Activated CD4-positive, CD25-positive, alpha-beta regulatory T cell treated with anti-CD3 and anti-CD28 coated beads, Interleukin-2, amount 50 U/mL, for 24 hours (primary cell): ENCODE measurements at regions not wholly inside any gene's neighbourhood (a gene's known extent, or its start where the extent isn't known, plus 50 kb on each side); places are given as distances from the start of the nearest gene placed in this dataset.
"Not testable (repeated sequence)": the region's sequence is repeated elsewhere in the genome, so short reads cannot be mapped to it uniquely, and the experiment has no call there.

Experiments
- ATAC-seq, 2 donors: fragments of 150-1000 bp; cut with Tn5 transposase; one replicate each; pipeline ENCODE4 v1.10.0; 2021; ENCODE audit warnings: mild to moderate bottlenecking in 1 of 2, moderate library complexity in 1 of 2

- ATAC-seq, result no peak
These were observed 99.9 kb upstream of the SERBP1 start for GRCh38 chr1:67530071-67530470.

GRCh38 chr1:67532452-67533216 lies 102.4 kb upstream of the SERBP1 start:
- no peak for ATAC-seq

- no peak for ATAC-seq
These were observed 104.4 kb upstream of the SERBP1 start for GRCh38 chr1:67534627-67535065.

- peak in 1 of 2 donors; percentile 36 for ATAC-seq
These were observed 105.3 kb upstream of the SERBP1 start for GRCh38 chr1:67535474-67535873.

DNA sequence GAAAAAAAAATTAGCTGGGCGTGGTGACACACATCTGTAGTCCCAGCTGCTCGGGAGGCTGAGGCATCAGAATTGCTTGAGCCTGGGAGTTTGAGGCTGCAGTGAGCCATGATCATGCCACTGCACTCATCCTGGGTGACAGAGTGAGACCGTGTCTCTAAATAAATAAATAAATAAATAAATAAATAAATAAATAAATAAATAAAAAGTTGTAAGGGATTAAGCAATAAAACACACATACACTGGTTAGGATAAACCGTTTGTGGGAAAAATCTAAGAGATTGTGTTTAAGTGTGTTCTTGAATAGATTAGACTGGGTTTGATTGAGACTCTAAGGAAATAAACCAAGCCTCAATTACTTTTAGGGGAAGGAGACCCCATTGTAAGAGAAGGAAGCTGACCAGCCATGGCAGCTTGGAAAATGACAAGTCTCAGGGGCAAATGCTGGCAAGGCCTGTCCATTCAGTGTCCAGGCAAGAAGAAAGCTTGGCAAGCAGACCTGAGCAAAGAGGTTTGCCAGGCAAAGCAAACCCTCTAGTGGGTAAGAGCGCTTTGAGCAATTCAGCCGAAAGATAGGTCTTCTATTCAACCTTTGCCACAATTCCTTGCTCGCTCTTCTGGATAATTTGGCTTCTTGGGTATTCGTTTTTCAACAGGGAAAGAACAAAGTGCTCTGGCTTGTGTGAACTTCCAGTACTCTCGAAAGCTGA lies 106.9 kb upstream of the SERBP1 start:
- ATAC-seq, result no peak

- no peak for ATAC-seq
These were observed 107.4 kb upstream of the SERBP1 start for GRCh38 chr1:67537667-67538018.

DNA sequence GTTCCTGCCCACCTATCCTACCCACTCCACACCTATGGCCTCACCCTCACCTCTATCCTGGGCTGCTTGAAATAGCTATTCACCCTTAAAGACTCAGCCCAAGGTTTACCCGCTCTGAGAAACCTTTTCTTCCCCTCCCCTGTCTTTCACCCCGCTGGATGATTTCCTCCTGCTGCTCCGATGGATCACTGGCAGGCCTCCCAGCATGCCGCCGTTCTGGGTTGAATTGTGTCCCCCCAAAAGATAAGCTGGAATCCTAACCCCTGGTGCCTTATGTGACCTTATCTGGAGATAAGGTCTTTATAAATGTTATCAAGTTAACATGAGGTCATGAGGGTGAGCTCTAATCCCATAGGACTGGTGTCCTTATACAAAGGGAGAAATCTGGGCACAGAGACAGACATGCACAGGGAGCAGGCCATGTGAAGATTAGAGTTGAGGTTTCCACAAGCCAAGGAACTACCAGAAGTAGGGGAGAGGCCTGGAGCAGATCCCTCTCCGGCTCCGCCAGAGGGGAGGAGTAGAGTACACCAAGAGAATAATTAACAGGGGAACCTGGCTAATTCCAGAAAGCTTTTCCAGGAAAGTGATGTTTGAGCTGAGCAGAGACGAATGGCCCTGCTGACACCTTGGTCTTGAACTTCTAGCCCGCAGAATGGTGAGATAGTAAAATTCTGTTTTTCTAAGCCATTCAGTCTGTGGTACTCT lies 110.0 kb upstream of the SERBP1 start:
- ATAC-seq, result no peak

DNA sequence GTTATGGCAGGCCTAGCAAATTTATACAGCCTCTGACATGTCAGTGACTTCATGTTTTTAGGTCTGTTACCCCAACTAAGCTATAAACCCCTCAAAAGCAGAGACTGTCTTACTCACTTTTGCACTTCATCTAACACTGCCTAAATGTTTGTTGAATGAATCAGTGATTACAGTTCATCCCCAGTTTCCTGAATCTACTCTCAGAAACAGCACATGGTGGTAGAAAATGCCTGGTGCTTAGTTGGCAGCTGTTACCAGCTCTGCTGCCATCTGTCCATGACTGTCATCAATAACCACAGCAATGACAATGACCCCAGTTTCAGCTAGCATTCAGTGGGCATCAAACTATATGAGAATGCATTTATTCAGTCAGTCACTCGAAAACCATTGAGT lies 110.5 kb upstream of the SERBP1 start:
- no peak for ATAC-seq

- ATAC-seq, result no peak
These were observed 112.5 kb upstream of the SERBP1 start for GRCh38 chr1:67542747-67543146.

DNA sequence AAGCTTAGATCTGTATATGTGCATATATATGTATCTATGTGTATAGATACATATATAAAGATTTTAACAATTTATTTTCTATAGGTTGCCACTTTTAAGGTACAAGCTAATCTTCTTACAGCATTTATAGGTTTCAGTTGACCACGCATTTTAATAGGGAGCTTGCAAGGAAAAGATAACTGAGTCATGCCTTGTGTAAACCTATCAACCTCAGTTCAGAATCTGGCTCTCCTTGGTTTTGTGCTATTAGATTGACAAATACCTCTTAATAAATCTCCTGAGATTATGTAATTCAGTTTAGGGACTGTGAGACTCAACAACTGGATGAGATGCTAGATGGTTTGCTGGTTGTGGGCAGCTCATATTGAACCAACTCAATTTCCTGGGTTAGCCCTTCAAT lies 114.7 kb upstream of the SERBP1 start:
- ATAC-seq, result no peak

- ATAC-seq, result no peak
These were observed 115.2 kb upstream of the SERBP1 start for GRCh38 chr1:67545364-67545763.

GRCh38 chr1:67551375-67551774 lies 121.2 kb upstream of the SERBP1 start:
- ATAC-seq, result no peak

DNA sequence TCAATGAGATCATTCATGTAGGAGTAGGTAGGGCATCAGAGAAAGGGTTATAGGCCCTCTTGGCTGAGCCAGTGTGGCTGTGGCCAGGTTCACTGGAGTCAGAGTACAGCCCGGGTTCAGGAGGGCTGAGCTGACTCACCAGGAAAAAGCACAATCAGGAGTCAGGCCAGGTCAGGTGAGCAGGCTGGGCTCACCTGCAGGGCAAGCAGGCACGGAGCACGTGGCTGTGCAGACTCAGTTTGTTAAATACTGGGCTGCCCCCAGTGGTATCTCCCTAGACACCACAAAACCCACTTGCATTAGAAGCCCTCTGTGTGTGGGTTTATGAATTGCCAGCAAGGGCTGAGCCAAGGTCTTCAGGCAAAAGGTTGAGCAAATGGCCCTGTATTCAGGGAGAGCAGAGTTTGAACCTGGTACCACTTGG lies 122.1 kb upstream of the SERBP1 start:
- no peak for ATAC-seq

GRCh38 chr1:67554204-67554603 lies 124.0 kb upstream of the SERBP1 start:
- ATAC-seq, result not testable (repeated sequence)

DNA sequence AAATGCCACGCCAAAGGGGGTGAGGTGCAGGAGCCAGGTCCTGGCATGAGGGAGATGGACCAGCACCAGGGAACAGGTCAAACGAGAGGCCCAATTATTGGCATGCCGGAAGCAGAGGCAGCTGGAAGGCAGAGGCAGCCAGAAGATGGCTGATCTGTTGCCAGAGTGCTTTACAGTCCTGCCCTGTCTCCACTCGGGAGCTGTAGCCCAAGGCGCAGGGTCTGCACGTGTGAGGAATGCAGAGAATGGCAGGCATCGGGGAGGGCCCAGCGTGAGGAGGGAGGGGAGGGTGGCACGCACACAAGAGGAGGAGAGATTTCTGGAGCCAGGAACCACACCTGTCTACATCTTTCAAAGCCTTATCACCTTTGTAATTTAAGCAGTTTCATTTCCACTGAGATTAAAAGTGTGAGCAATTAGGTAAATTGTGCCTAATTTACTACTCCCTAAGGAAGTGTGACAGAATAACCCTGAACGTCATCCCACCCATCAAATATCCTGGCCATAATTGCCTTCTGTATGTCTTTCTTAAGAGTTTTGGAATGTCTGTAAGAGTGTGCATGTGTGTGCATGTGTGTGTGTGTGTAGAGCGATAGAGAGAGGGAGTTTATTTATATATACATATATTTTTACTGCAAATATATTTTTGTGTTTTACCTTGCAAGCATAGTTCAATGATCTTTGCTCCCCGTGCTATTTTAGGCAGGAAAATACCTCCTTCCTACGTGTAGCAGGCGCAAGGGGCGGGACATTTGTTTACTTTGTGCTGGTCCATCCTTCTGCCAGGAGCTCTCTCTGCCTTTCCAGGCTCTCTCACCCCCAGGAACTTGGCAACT lies 125.5 kb upstream of the SERBP1 start:
- ATAC-seq, result no peak

GRCh38 chr1:67556297-67556900 lies 126.2 kb upstream of the SERBP1 start:
- no peak for ATAC-seq

GRCh38 chr1:67557696-67558448 lies 127.1 kb upstream of the GADD45A start:
- no peak for ATAC-seq

DNA sequence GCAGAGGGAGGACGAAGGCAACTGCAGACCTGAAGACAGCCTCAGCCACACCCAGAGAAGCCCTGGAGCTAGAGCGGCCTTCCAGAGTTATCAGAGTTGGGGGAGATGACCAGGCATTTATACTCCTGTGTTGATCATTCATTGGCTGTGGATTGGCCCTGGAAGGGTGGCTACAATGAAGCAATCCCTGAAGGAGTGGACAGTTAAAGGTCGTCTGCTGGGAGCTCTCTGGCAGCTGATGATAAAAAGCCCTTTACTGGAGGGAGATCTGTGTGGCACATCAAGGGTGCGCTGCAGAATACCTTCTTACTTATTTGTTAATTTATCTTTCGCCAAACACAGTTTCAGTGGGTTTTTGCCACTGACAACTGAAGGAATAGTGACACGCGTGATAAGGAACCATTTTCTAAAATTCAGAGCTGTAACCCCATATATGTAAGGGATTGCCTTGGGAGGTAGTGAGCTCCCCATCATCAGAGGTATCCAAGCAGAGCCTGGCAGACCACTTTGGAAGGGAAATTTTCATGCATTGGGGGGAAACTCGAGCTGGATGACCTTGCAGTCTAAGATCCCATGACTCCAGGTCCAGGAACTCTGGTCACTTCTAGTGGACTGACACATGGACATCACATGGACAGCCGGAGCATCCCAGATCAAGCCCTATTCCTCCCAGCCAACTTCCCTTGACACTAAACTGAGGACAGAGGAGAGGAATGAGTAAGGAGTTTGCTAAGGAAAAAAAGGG lies 126.4 kb upstream of the GADD45A start:
- no peak for ATAC-seq

- no peak for ATAC-seq
These were observed 125.7 kb upstream of the GADD45A start for GRCh38 chr1:67559222-67559700.

GRCh38 chr1:67560580-67561255 lies 124.3 kb upstream of the GADD45A start:
- ATAC-seq, result no peak
